ENCODE measurements at regions not wholly inside any gene's neighbourhood (a gene's known extent, or its start where the extent isn't known, plus 50 kb on each side); places are given as distances from the start of the nearest gene placed in this dataset.

DNA sequence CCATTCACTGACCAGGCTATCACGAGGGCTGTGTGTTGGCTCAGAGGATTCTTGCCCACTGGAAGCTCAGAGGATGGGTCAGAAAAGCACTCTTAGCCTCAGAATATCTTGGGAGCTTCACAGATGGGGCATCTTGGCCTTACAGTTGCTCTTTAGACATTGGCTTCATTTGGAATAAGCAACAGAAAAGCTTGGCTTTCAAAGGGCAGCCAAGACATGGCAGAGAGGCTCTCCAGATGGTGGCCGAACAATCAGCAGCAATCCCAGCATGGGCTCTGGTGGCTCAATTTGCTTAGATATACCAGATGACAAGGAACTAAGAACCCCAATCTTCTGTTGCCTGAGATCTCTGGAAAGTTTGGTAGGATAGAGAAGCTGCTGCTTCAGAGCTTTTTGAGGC is 446.2 kb downstream of the ADRA2A start:
- no peak for DNase-seq

DNA sequence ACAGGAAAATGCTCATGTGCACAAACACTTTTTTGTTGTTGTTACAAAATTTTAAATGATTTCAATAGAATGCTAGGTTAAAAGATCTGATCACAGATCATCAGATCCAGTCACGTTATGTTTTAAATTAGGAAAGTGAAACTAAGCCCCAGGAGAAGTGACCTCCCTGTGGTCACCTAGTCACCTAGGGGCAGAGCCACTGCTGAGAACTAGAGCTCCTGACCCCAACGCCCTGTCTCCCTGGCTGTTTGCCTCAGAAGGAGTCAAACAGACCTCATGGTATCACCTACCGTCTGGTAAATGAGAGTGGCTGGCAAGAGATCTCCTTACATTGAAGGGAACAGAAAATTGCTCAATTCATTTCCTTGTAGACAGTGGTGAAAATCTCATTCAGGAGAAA is 447.3 kb downstream of the ADRA2A start:
- no peak for DNase-seq

GRCh38 chr10:111525696-111526095 is 448.9 kb downstream of the ADRA2A start:
- DNase-seq: no peak

- DNase-seq: no peak
Observed at GRCh38 chr10:111531690-111532089, 454.9 kb downstream of the ADRA2A start.

DNA sequence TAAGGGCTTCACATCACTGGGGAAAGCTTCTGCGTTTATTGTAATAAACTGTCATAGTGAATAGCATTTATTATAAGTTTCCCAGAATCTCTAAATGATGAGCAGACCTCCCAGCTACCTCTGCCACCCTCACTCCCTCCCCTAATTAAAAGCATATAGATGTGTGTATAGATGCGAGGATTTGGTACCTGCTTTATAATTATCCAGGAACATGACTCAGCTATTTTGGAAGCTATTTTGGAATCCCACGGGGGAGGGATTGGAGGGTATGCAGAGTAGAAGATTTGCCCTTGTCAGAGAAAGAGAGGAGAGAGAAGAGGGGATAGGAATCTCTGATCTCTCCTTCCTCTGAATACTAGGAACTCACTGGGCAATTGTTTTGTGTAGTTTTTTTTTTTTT is 455.3 kb downstream of the ADRA2A start:
- no peak for DNase-seq

- DNase-seq: no peak
Observed at GRCh38 chr10:111539246-111539645, 462.4 kb downstream of the ADRA2A start.

DNA sequence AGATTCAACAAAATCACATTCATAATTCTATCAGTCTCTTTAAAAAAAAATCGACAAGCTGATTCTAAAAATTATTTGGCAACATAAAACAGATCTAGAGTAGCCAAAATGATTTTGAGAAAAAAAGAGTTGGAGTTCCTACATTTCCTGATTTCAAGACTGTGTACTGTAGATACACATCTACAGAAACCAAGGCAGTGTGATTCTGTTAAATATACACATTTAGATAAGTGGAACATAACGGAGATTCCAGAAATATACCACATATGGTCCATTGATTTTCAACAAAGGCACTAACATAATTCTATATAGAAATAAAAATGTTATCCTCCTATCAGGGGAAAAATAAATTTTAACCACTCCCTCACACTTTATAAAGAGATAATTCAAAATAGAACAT is 467.0 kb downstream of the ADRA2A start:
- DNase-seq: no peak

DNA sequence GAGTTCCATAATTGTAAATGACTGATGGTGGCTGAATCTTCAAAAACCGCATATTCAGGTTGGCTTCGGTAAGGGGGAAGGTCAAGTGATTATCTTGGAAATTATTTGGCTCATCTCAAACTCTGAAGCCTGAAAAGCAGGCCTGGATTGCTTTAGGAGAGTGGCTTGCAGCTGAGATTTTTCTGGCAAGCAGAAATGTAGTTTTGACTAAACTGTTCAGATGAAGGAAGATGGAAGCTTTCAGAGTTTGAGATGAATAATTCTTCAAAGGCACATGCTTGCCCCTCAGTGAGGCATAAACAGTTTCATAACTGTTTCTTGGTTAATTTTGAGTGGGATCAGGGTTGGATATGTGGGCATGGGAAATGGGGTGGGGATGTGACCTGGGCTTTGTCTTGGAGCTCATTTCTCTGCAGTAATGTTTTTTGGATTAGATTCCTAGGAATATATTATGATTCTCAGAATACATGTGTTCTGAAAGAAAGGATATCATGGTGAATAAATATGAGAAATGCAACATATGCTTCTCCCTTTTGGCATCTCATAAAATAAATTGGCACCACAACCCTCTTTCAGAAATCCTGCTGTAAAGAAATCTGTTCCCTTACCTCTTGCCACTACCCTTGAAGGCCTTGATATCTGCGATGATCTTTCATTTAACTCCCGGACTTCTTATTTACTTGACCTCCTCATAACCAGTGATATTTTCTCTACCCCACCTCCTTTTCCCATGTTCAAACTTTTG is 469.2 kb downstream of the ADRA2A start:
- no peak for DNase-seq

DNA sequence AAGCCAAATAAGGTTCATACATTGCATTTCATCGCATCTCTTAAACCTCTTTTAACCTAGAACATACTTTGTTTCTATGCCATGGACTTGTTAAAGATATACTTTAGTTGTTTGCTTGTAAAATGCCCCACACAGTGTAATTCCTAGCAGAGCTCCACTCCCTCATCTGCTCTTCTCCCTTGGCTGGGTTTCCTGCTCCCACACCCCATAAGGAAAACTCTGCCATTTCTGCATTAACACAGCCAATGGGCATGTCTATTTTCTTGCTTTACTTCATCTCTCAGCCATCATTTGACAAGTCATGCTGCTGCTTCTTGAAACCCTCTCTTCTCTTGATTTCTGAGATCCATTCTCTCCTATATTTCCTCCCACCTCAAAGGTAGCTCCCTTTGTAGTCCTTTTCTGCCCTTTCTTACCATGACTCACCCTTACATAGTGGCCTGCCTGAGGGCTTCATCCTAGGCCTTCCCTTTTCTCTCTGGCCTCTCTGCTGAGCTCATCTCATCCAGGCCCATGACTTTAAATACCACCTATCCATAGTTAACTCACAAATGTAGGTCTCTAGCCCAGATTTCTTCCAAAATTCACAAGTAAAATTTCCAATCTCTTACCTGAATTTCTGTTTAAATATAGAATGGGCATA is 471.4 kb downstream of the ADRA2A start:
- no peak for DNase-seq

GRCh38 chr10:111551001-111551400 is 474.2 kb downstream of the ADRA2A start:
- DNase-seq: no peak

DNA sequence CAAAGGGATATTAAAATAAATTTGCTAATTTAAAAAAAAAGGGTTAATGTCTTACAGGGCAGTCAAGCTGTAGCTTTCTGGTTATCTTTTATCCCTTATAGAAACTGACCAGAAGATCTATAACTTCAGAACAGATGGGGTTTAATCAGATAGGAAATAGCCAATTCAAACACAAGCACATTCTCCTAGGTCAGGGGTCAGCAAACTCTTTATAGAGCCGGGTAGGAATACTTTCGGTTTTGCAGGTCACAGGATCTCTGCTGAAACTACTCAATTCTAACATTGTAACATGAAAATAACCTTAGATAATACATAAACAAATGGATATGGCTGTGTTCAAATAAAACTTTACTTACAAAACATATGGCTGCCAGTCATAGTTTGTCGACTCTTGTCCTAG is 479.8 kb downstream of the ADRA2A start:
- no peak for DNase-seq

GRCh38 chr10:111558211-111558610 is 481.4 kb downstream of the ADRA2A start:
- DNase-seq: no peak

GRCh38 chr10:111560027-111560426 is 483.2 kb downstream of the ADRA2A start:
- no peak for DNase-seq

GRCh38 chr10:111561124-111561523 is 484.3 kb downstream of the ADRA2A start:
- DNase-seq: no peak

DNA sequence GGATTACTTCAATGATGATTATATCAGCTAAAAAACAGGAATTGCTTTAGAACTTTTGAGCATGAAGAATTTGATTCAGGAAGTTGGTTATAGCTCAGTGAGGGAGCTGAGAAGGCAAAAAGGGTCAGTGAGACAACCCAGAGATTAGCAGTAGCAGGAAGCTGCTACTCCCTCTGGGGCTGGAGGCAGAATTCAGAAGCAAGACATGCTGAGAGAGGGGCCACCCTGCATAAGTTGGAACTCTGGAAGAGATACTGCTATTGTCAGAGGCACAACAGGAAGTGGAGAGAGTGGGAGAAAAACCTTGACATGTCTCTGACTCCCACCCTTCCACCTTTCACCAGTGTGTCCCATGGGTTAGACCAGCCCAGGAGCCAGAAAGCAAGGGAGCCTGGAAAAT is 488.7 kb downstream of the ADRA2A start:
- DNase-seq: no peak

DNA sequence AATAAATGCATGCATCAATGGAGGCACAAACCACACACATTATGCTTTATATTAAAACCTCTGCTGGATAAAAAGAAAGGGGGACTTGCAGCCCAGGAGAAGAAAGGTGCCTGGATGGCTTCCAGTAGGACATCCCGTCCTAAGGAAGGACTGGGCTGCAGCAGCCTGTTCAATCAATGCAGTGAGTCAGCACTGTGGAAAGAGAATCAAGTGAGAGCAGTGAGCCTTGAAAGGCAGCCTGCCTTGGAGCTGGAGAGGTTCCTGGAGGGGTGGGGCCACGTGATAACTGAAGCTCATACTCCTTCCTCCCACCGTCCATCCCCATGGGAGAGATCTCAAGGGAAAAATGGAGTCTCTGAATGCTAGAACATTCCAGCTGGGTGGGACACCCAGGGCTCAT is 501.2 kb downstream of the ADRA2A start:
- DNase-seq: peak; percentile 7

GRCh38 chr10:111579473-111579872 is 502.6 kb downstream of the ADRA2A start:
- no peak for DNase-seq

DNA sequence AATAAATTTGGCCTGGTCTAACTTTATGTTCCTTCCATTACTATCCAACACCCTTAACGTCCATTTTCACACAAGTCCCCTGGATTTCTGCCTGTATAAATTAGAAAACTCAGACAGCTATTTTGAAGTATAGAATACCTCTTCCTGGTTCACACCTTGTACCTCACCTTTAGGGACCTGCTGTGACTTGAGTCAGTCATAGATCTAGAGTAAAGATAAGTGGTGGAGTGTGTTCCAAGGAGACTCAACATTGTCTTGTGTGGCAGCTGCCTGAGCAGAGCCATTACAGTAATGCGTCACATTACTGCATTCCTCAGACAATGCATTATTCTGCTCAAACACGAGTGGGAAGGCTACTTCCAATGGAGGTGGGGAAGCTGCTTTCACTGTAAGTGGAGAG is 513.9 kb downstream of the ADRA2A start:
- DNase-seq: no peak

DNA sequence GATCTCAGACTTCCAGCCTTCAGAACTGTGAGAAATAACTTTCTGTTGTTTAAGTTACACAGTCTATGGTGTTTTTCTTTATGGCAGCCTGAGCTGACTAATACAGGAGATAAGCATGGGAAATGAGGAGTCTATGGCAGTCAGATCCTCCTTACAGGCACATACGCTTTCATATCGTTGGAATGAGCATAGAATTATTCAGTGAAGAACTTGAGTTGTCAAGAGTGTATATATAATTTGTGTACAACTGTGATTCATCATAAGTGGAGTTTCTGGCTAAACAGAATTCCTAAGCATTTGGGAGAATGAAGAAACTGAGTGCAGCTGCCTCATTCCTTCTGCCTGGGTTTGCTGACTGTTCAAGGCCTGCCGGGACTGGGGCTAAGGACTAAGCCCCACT is 516.7 kb downstream of the ADRA2A start:
- DNase-seq: no peak

DNA sequence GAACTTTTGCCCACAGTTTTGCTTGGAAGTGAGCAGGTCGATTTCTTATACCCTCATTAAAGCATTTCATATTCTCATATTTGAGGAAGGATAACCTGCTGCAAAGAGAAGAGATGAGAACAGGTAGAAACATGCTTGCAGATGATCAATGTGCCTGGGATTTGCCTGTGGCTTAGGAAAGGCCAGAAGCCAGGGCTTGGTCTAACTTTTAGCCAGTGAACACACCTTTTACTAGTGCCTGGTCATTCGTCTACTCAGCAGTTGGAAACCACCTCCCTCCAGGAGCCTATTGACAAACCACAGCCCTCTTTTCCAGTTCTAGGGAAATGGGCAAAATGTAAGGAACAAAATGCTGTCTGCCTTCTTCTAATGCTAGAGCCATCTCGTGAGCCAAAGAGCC is 518.3 kb downstream of the ADRA2A start:
- no peak for DNase-seq

- DNase-seq: peak; percentile 50
Observed at GRCh38 chr10:111598433-111599059, 521.7 kb downstream of the ADRA2A start.

DNA sequence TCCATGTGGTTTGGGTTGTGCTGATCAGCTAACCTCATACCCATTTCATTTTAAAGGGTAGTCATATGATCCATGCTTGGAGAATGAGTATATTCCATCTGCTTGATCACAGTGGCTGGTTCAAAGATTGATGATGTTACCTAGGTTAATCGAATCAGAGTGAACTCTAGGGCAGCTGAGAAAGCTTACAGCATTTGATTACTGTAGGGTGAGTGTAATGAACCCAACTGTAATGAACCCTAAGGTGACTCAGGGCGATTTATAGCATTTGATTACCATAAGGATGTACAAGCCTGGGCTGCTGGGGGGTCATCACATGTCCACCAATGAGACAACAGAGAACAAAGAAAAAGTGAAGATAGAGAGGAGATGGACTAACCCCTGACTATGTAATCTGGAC is 523.1 kb downstream of the ADRA2A start:
- no peak for DNase-seq

- no peak for DNase-seq
Observed at GRCh38 chr10:111600772-111601171, 523.9 kb downstream of the ADRA2A start.

GRCh38 chr10:111612273-111612672 is 535.4 kb downstream of the ADRA2A start:
- DNase-seq: no peak

All from kidney glomerular epithelial cell (primary cell).